ENCODE measurements at regions not wholly inside any gene's neighbourhood (a gene's known extent, or its start where the extent isn't known, plus 50 kb on each side); places are given as distances from the start of the nearest gene placed in this dataset.

DNA sequence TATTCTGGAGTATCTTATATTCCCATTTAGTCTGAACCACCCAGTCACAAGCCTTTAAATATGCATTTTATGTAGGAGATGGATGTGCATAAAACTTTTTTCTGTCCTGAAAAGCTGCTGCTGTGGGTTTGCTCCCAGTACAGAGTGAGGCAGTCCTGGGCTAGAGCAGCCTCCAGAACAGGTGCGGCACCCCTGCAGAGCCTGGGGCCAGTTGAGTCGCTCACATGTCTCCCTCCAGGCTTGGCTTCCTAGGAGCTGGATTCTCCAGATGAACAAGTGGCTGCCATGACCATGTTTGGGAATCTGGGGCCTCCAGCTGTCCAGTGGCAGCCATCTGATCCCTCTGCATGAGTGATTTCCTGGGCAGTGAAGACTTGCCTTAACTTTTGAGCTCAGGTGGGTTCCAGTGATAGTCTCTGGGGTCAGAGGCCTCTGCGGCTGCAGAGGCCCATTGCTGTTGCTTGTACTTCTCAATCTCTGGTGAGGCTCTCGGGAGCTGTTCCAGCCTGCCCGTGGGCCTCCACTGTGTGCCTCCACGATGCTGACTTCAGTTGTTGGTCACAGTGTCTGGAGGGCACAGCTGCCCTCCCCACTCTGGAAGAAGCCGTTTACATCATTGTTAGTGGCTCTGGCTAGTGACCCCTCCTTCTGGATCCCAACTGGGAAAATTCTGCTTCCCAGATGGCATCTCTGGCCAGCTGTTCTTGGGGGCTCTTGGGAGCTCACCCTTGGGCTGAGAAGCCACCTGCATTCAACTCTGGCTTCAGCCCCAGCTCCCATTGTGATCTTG lies 120.4 kb downstream of the EMX2 start:
- no peak for TF ChIP-seq EZH2 (IDR thresholded peaks at IDR 0.05)
- no peak for TF ChIP-seq FOXP2 (optimal IDR thresholded peaks at IDR 0.05; ENCODE audit: control extremely low read depth, extremely low read length, insufficient read depth)
- TF ChIP-seq POLR2AphosphoS5 (IDR thresholded peaks at IDR 0.05; ENCODE audit: borderline replicate concordance, low read depth, low read length): no peak
- Histone ChIP-seq H3K4me3 (no peak overlapping the region), H3K9ac (ENCODE audit: insufficient read length) (no peak overlapping the region), H3K9me3 (ENCODE audit: low read depth, low read length) (no peaks in the 10 kb centered on the region), H3K27ac (no peak overlapping the region), H3K36me3 (ENCODE audit: insufficient read depth, low read length) (no peaks in the 10 kb centered on the region)
- DNase-seq (ENCODE audit: low read depth, low spot score): no peak

DNA sequence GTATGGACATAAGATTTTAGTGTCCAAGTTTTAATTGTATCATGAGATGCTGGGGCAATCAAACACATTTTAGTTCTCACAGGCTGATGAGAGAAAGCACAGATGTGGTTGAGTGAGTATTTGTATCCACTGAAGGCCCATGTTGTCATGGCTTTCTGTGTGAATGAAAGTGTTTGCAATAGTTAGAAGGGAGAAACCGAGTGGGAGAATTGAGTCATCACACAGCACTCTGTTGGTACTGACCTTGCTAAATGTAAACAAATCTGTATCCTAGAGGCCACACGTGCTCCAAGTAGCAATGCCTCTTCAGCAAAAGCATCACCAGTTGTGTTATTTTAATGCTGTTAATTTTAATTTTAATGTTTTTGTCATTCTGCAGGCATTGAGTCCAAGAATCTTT lies 121.2 kb downstream of the EMX2 start:
- H3K4me3 ChIP-seq: no peak overlapping the region
- no peak overlapping the region for H3K9ac ChIP-seq (ENCODE audit: insufficient read length)
- no peak overlapping the region for H3K27ac ChIP-seq
- no peak for DNase-seq (ENCODE audit: low read depth, low spot score)
- no peaks in the 10 kb centered on the region for H3K36me3 ChIP-seq (ENCODE audit: insufficient read depth, low read length)
- no peaks in the 10 kb centered on the region for H3K9me3 ChIP-seq (ENCODE audit: low read depth, low read length)
- TF ChIP-seq EZH2 (IDR thresholded peaks at IDR 0.05) (no peak), FOXP2 (optimal IDR thresholded peaks at IDR 0.05; ENCODE audit: control extremely low read depth, extremely low read length, insufficient read depth) (no peak), POLR2AphosphoS5 (IDR thresholded peaks at IDR 0.05; ENCODE audit: borderline replicate concordance, low read depth, low read length) (no peak)

- Histone ChIP-seq H3K36me3 (ENCODE audit: insufficient read depth, low read length) (no peaks in the 10 kb centered on the region), H3K9ac (ENCODE audit: insufficient read length) (no peak overlapping the region), H3K27ac (no peak overlapping the region), H3K4me3 (no peak overlapping the region), H3K9me3 (ENCODE audit: low read depth, low read length) (no peaks in the 10 kb centered on the region)
- TF ChIP-seq POLR2AphosphoS5 (IDR thresholded peaks at IDR 0.05; ENCODE audit: borderline replicate concordance, low read depth, low read length): no peak
- DNase-seq (ENCODE audit: low read depth, low spot score): no peak
Observed at GRCh38 chr10:117664288-117664687, 121.7 kb downstream of the EMX2 start.

GRCh38 chr10:117666166-117666565 lies 123.6 kb downstream of the EMX2 start:
- no peak overlapping the region for H3K4me3 ChIP-seq
- no peak for DNase-seq (ENCODE audit: low read depth, low spot score)

DNA sequence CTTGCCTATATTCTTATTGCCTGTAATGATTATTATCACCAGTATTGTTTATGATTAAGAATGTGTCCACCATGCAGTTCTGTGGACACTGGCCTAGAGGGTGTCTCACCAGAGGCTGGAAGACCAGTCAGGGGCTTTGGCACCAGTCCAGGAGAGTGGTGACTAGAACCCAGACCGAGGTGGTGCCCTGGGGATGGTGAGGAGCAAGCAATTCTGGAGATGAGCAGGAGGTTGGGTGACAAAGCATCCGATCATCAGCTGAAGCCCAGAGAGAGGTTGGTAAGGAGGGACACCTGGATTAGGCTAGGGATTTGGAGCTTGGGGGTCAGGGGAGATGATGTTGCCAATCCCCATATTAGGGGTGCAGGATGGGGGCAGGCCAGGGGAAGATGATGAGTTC lies 124.4 kb downstream of the EMX2 start:
- H3K9me3 ChIP-seq (ENCODE audit: low read depth, low read length): no peaks in the 10 kb centered on the region
- no peaks in the 10 kb centered on the region for H3K36me3 ChIP-seq (ENCODE audit: insufficient read depth, low read length)
- no peak overlapping the region for H3K9ac ChIP-seq (ENCODE audit: insufficient read length)
- no peak overlapping the region for H3K4me3 ChIP-seq
- no peak overlapping the region for H3K27ac ChIP-seq
- DNase-seq (ENCODE audit: low read depth, low spot score): no peak
- TF ChIP-seq POLR2AphosphoS5 (IDR thresholded peaks at IDR 0.05; ENCODE audit: borderline replicate concordance, low read depth, low read length) (no peak), EZH2 (IDR thresholded peaks at IDR 0.05) (no peak), FOXP2 (optimal IDR thresholded peaks at IDR 0.05; ENCODE audit: control extremely low read depth, extremely low read length, insufficient read depth) (no peak)

More at GRCh38 chr10:117666166-117666565, 123.6 kb downstream of the EMX2 start:
- Histone ChIP-seq H3K9ac (ENCODE audit: insufficient read length) (no peak overlapping the region), H3K36me3 (ENCODE audit: insufficient read depth, low read length) (no peaks in the 10 kb centered on the region), H3K9me3 (ENCODE audit: low read depth, low read length) (no peaks in the 10 kb centered on the region), H3K27ac (no peak overlapping the region)
- no peak for TF ChIP-seq POLR2AphosphoS5 (IDR thresholded peaks at IDR 0.05; ENCODE audit: borderline replicate concordance, low read depth, low read length)
- no peak for TF ChIP-seq EZH2 (IDR thresholded peaks at IDR 0.05)
- TF ChIP-seq FOXP2 (optimal IDR thresholded peaks at IDR 0.05; ENCODE audit: control extremely low read depth, extremely low read length, insufficient read depth): no peak

GRCh38 chr10:117667831-117668230 lies 125.3 kb downstream of the EMX2 start:
- Histone ChIP-seq H3K27ac (no peak overlapping the region), H3K9ac (ENCODE audit: insufficient read length) (no peak overlapping the region), H3K9me3 (ENCODE audit: low read depth, low read length) (no peaks in the 10 kb centered on the region), H3K36me3 (ENCODE audit: insufficient read depth, low read length) (no peaks in the 10 kb centered on the region), H3K4me3 (no peak overlapping the region)
- TF ChIP-seq FOXP2 (optimal IDR thresholded peaks at IDR 0.05; ENCODE audit: control extremely low read depth, extremely low read length, insufficient read depth): no peak
- no peak for TF ChIP-seq POLR2AphosphoS5 (IDR thresholded peaks at IDR 0.05; ENCODE audit: borderline replicate concordance, low read depth, low read length)
- TF ChIP-seq EZH2 (IDR thresholded peaks at IDR 0.05): no peak
- no peak for DNase-seq (ENCODE audit: low read depth, low spot score)

GRCh38 chr10:117668327-117669008 lies 125.9 kb downstream of the EMX2 start:
- Histone ChIP-seq H3K36me3 (ENCODE audit: insufficient read depth, low read length) (no peaks in the 10 kb centered on the region), H3K9ac (ENCODE audit: insufficient read length) (no peak overlapping the region), H3K4me3 (no peak overlapping the region), H3K9me3 (ENCODE audit: low read depth, low read length) (no peaks in the 10 kb centered on the region), H3K27ac (no peak overlapping the region)
- TF ChIP-seq EZH2 (IDR thresholded peaks at IDR 0.05) (no peak), FOXP2 (optimal IDR thresholded peaks at IDR 0.05; ENCODE audit: control extremely low read depth, extremely low read length, insufficient read depth) (no peak), POLR2AphosphoS5 (IDR thresholded peaks at IDR 0.05; ENCODE audit: borderline replicate concordance, low read depth, low read length) (no peak)
- no peak for DNase-seq (ENCODE audit: low read depth, low spot score)

DNA sequence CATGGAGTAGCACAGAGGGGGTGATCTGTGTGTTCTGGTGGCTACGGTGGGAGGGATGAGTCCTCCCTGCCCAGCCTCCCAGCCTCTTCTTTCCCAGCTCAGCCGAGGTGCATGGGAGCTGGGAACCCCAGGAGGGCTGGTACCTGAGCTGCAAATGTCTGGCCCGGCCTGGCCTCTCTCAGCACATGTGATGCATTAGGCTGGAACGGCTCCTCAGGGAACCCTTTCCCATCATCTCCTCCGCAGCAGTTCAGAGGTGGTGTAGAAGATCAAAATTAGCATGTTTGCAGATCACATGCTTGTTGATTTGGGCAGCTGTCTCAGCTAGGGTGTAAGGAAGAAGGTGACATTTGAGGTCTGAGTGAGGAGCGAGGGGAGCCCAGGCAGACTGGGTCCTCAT lies 126.6 kb downstream of the EMX2 start:
- Histone ChIP-seq H3K36me3 (ENCODE audit: insufficient read depth, low read length) (no peaks in the 10 kb centered on the region), H3K9ac (ENCODE audit: insufficient read length) (no peak overlapping the region), H3K27ac (no peak overlapping the region), H3K9me3 (ENCODE audit: low read depth, low read length) (no peaks in the 10 kb centered on the region), H3K4me3 (no peak overlapping the region)
- DNase-seq (ENCODE audit: low read depth, low spot score): no peak
- TF ChIP-seq FOXP2 (optimal IDR thresholded peaks at IDR 0.05; ENCODE audit: control extremely low read depth, extremely low read length, insufficient read depth) (no peak), POLR2AphosphoS5 (IDR thresholded peaks at IDR 0.05; ENCODE audit: borderline replicate concordance, low read depth, low read length) (no peak), EZH2 (IDR thresholded peaks at IDR 0.05) (no peak)
